ENCODE measurements at regions not wholly inside any gene's neighbourhood (a gene's known extent, or its start where the extent isn't known, plus 50 kb on each side); places are given as distances from the start of the nearest gene placed in this dataset.

GRCh38 chr1:47621977-47622376 lies 184.1 kb downstream of the FOXD2 start:
- peak in 1 of 2 donors; percentile 60 for DNase-seq (ENCODE audit: low spot score in 2 of 2)
- Histone ChIP-seq H3K36me3 (no peaks in the 10 kb centered on the region), H3K4me3 (no peak overlapping the region), H3K27me3 (no peaks in the 10 kb centered on the region), H3K9me3 (no peaks in the 10 kb centered on the region), H3K4me1 (peaks cover 0 to 12% of the 10 kb centered on the region in 2 donors), H3K27ac (peak overlapping the region; percentile 4 to 39)
- TF ChIP-seq CTCF (IDR thresholded peaks at IDR 0.05) = no peak
- intact Hi-C loops (cut with DNase I) = no loop called here

- intact Hi-C loops (cut with DNase I) = no loop called here
- peak in 1 of 2 donors; percentile 31 for DNase-seq (ENCODE audit: low spot score in 2 of 2)
- Histone ChIP-seq H3K36me3 (no peaks in the 10 kb centered on the region), H3K4me1 (peaks cover 0 to 12% of the 10 kb centered on the region in 2 donors), H3K9me3 (no peaks in the 10 kb centered on the region), H3K27me3 (no peaks in the 10 kb centered on the region), H3K4me3 (no peak overlapping the region), H3K27ac (peak overlapping the region; percentile 4 to 39)
- TF ChIP-seq CTCF (IDR thresholded peaks at IDR 0.05) = no peak
Observed at GRCh38 chr1:47622776-47623556, 185.1 kb downstream of the FOXD2 start.

GRCh38 chr1:47623557-47623940 lies 185.7 kb downstream of the FOXD2 start:
- H3K27me3 ChIP-seq = no peaks in the 10 kb centered on the region
- no peak overlapping the region for H3K27ac ChIP-seq
- H3K4me3 ChIP-seq = no peak overlapping the region
- H3K36me3 ChIP-seq = no peaks in the 10 kb centered on the region
- peak in 1 of 2 donors; percentile 52 for DNase-seq (ENCODE audit: low spot score in 2 of 2)
- no peak for TF ChIP-seq CTCF (IDR thresholded peaks at IDR 0.05)
- intact Hi-C loops (cut with DNase I) = no loop called here
- no peaks in the 10 kb centered on the region for H3K9me3 ChIP-seq
- H3K4me1 ChIP-seq = peaks cover 0 to 12% of the 10 kb centered on the region in 2 donors

DNA sequence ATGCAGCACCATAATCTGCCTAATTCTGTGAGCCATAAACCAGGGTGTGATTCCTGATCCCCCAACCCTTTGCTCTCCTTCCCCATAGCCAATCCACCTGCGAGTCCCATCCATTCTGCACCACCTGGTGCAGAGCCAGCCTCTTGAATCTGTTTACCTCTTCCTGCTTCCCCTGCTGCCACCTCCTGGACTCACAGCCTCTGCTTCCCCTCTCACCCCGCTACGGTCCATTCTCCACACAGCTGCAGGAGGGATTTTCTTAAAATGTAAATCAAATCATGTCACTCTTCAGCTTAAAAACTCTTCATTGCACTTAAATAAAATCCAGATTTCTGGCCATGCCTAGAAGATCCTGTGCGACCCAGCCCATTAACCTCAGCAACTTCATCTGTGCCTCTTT lies 186.7 kb downstream of the FOXD2 start:
- TF ChIP-seq CTCF (IDR thresholded peaks at IDR 0.05) = no peak
- H3K27ac ChIP-seq = no peak overlapping the region
- H3K4me3 ChIP-seq = no peak overlapping the region
- intact Hi-C loops (cut with DNase I) = no loop called here
- no peaks in the 10 kb centered on the region for H3K9me3 ChIP-seq
- H3K4me1 ChIP-seq = peaks cover 0 to 12% of the 10 kb centered on the region in 2 donors
- DNase-seq (ENCODE audit: low spot score in 2 of 2) = peak in 1 of 2 donors; percentile 42
- H3K36me3 ChIP-seq = no peaks in the 10 kb centered on the region
- no peaks in the 10 kb centered on the region for H3K27me3 ChIP-seq

- H3K27me3 ChIP-seq = no peaks in the 10 kb centered on the region
- intact Hi-C loops (cut with DNase I) = no loop called here
- no peak for TF ChIP-seq CTCF (IDR thresholded peaks at IDR 0.05)
- no peaks in the 10 kb centered on the region for H3K36me3 ChIP-seq
- no peak overlapping the region for H3K4me3 ChIP-seq
- peak in 1 of 2 donors; percentile 8 for DNase-seq (ENCODE audit: low spot score in 2 of 2)
- no peak overlapping the region for H3K27ac ChIP-seq
- no peaks in the 10 kb centered on the region for H3K9me3 ChIP-seq
- H3K4me1 ChIP-seq = peaks cover 0 to 6% of the 10 kb centered on the region in 2 donors
Observed at GRCh38 chr1:47627016-47627415, 189.2 kb downstream of the FOXD2 start.

All from ascending aorta (tissue), 2 donors.